HG03066 (cell line): ENCODE measurements at regions not wholly inside any gene's neighbourhood (a gene's known extent, or its start where the extent isn't known, plus 50 kb on each side); places are given as distances from the start of the nearest gene placed in this dataset.

Experiments used
- ATAC-seq: cut with Tn5 transposase; IDR thresholded peaks from one replicate; pipeline ENCODE4 v1.9.1; 2021; ENCODE audit warnings: low read depth; ENCODE audit not compliant: unreplicated experiment

DNA sequence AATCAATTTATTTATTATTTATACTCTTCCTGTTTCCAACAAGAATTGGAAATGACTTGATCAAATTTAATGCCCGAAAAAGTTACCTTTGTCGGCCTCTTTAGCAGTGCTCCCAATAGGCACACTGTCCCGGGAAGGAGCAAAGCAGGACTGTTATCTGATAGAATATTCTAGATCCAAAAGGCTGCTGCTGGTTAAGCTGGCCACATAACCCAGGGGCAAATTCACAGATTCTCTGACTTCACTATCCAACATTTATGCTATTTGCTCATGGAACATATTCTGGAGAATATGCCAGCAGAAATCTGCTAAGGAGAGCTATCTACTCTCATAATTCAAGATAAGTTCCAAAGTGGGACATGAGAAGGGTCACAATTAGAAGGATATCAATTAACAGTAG lies 100.2 kb upstream of the DMAC1 start:
- no peak for ATAC-seq

DNA sequence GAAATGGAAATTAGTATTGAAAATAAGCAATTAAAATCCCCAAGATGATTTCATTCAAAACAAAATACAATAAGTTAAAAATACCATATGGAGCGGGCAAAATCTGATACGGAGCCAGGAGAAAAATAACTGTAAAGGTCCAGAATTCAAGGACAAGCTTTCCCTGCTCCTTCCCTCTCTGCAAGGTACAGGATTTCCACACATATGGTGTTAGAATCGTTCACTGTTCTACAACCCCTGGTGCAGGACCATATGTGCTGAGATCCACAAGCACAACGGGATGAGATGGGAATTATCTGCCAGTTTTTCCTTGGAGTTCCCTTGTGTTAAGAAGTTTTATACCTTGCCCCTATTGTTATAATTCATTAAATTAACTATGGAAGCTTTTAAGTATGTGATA lies 94.7 kb upstream of the DMAC1 start:
- ATAC-seq: no peak

DNA sequence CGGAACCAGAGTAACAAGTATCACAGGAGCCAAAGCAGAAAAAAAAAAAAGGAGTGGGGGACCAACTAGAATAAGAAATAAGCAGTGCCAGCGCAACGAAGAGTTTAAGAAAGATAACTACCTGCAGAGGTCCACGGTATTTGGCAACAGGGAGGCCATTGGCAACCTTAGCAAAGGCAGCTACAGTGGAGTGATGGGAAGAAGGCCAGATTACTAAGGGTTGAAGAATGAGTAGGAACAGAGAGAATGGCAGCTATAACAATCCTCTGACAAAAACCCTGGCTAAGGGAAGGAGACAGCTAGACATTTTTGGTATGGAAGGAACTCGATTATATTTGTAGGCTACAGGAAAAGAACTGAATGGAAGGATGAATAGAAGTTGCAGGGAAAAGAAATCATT lies 93.4 kb upstream of the DMAC1 start:
- ATAC-seq: no peak

DNA sequence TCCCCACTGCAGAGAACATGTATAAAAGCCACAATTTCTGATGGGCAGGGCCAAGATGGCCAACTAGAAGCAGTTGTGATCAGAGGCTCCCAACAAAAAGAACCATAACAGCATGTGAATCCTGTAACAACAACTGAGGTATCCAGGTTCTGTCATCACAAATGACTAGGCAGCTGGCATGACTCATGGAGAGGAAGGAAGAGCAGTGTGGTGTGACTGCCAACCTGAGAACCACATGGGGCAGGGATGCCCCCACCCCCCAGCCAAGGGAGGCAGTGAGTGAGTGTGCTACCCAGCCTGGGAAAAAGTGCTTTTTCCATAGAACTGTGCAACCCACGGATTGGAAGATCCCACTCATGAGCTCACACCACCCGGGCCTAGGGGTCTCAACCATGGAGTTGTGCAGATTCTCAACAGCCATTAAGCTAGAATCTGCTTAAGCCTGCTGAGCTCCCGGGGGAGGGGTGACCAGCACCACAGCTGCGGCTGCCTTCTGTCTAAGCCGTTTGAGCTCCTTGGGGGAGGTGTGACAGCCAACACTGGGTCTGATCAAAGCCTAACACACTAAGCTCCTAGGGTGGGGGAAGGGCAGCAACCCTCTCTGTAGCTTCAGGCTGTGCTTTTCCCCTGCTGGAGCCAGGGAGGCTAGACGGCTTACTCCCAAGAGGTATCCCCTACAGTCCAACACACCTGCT lies 80.1 kb upstream of the DMAC1 start:
- ATAC-seq: no peak

DNA sequence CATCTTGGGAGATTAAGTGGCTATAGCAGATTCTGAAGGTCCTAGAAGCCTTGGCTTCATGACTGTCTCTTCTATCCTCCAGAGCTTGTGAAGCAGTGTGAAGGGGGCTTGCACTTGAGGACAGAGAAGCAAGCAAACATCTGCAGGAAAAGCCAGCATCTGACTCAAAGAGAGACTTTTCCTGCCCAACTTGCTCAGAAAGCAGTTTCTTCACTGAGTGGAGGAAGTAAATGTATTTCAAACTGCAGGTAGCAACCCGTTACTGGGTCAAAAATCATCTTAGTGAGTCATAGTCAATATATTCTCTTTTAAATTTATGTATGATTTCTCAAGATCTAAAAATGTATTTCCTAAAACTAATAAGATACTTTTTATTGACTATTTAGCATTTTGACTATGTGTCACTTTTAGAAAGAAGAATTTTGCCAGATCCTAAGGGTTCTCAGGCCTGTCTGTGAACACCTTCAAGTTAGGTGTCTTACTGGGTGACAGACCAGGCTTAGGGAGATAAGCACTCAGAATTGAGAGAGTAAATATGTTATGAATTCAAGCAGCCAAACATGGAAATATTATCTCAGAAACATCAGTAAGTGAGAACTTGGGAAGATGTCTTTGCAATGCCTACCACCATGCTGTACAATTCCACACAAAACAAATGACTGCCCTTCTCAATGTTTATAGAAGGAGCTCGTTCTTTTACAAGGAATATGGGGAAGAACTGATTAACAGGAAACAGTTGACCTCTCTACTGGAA lies 72.6 kb upstream of the DMAC1 start:
- ATAC-seq: no peak

DNA sequence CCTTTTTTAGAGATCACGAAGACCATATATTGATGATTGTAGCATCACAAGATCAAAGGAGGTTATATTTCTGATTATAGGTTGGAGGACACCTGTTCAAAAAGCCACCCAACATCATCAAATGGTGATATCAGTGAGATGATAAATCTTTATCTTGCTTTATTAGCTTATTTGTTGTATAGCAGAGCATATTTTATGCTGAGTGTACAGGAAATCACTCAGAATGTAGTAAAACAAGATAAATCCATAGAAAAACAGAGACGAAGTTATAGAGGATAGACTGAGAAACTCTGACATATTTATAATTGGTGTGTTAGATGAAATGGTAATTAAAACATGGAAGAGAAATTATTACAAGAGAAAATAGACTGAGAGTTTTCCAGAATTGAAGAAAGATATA lies 69.8 kb upstream of the DMAC1 start:
- no peak for ATAC-seq

DNA sequence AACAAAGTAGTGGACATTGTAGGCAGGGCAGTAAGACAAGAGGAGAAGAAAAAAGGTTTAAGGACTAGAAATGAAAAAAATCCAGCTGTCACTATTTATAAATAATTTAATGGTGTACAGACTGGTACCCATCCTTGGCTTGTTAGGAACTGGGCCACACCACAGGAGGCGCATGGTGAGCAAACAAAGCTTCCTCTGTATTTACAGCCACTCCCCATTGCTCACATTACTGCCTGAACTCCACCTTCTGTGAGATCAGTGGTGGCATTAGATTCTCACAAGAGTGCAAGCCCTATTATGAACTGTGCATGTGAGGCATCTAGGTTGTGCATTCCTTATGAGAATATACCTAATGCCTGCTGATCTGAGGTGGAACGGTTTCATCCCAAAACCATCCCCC lies 62.6 kb upstream of the DMAC1 start:
- no peak for ATAC-seq

DNA sequence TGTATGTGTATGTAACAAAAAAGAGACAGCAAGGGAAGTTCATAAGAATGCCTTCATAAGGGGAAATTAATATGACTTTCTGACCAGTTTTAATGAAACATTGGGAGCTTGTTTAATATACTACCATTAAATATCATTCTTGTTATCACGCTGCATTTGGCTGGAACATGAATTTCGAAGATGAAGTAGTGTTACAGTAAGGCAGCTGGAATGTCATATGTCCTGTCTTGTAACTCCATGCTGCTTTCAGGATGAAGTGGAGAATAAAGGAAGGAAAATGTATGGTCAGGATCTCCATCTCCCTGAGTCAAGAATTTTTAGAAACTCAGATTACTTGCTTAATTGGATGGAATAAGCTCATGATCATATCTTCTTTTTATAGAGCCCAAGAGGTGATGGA lies 61.5 kb upstream of the DMAC1 start:
- ATAC-seq: no peak

DNA sequence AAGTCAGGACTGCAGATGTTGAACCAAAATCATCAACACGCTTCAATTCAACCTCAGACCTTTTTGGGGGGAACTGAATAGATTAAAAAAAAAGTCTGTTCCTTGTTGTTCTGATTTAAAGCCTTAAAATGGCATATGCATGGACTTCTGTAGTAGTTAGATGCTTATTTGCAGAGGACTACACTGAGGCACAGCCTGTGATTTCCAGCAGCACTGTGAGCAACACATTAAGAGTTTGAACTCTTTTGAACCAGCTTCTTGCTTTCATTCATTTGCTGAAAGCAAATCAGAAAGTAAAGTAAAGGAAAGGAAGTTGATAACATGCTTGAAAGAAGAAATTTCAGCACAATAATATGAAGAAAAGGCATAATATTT lies 60.7 kb upstream of the DMAC1 start:
- ATAC-seq: no peak

DNA sequence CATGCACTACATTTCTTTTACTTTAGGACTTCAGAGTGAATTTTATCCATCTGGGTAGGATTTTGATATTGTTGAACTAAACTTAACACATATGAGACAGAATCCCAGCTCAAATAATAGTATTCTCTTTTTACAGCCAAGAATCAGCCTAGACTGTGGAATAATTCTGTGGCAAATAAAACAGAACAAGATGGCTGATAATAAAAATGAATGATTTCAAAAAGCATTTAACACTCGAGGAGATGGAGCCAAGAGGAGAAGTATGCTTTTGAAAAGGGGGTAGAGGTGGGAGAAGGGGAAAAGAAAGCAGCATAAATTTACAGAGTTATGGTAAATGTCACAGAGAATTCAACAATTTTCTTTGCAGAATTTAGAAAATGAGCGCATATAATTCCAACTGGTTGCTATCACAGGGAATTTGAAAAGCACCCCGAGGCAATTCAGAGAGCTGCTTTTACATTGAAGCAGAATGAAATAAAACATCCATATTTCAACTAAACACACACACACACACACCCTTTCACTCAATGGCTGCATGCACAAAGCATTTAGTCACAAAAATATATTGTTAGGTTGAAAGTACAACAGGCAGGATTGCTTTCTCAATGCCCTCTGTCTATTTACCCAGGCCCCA lies 60.2 kb upstream of the DMAC1 start:
- no peak for ATAC-seq

DNA sequence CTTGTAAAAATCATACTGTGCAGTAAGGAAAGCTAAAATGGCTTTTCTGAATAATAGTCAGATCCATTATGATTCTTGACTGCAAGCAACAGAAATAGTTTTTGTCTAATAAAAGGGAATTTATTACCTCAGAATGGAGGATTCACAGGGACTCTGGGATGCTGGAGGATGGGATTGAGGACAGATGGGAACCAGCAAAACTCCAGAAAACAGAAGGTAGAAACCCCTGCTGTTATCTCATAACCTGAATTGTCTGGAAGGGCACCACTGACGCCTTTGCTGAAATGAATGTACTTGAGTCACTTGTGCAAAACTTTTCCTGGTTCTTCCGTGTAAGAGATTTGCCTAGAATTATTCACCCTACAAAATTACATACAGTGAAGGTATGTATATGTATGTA lies 58.6 kb upstream of the DMAC1 start:
- ATAC-seq: no peak

DNA sequence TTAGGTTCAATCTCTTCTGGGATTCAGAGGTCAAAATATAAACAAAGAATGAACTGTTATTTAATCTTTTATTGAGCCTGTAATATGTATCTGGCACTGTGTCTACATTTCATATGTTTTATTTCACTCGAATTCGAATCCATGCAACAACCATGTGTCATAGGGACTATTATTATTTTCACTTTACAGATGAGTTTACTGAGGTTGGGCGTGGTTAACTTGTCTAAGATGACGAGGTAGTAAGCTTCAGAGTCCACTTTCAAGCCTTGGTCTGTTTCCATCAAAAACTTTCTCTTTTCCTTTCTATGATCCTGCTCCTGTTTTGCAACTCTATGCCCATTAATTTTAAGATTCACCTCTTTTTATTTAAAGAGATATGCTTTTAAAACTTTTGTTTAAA lies 55.2 kb upstream of the DMAC1 start:
- ATAC-seq: no peak
